ENCODE measurements at regions not wholly inside any gene's neighbourhood (a gene's known extent, or its start where the extent isn't known, plus 50 kb on each side); places are given as distances from the start of the nearest gene placed in this dataset.

GRCh38 chr7:45457591-45457990 is 116.6 kb upstream of the ADCY1 start:
- TF ChIP-seq, protein P1, sequence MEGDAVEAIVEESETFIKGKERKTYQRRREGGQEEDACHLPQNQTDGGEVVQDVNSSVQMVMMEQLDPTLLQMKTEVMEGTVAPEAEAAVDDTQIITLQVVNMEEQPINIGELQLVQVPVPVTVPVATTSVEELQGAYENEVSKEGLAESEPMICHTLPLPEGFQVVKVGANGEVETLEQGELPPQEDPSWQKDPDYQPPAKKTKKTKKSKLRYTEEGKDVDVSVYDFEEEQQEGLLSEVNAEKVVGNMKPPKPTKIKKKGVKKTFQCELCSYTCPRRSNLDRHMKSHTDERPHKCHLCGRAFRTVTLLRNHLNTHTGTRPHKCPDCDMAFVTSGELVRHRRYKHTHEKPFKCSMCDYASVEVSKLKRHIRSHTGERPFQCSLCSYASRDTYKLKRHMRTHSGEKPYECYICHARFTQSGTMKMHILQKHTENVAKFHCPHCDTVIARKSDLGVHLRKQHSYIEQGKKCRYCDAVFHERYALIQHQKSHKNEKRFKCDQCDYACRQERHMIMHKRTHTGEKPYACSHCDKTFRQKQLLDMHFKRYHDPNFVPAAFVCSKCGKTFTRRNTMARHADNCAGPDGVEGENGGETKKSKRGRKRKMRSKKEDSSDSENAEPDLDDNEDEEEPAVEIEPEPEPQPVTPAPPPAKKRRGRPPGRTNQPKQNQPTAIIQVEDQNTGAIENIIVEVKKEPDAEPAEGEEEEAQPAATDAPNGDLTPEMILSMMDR (IDR thresholded peaks at IDR 0.05), result no peak
- TF ChIP-seq POLR2AphosphoS5 (IDR thresholded peaks at IDR 0.05) (no peak), POLR2A (IDR thresholded peaks at IDR 0.05) (no peak), EP300 (IDR thresholded peaks at IDR 0.05) (no peak)

Measured in gastroesophageal sphincter (tissue), 3 donors.